GM10248 (cell line): ENCODE measurements at regions not wholly inside any gene's neighbourhood (a gene's known extent, or its start where the extent isn't known, plus 50 kb on each side); places are given as distances from the start of the nearest gene placed in this dataset.
"Not testable (repeated sequence)": the region's sequence is repeated elsewhere in the genome, so short reads cannot be mapped to it uniquely, and the experiment has no call there.

Experiments
- CTCF ChIA-PET: fragments of 300-600 bp; sonication (Branson Sonifier 250); formaldehyde crosslinking; extraction: SDS; loops from one replicate; lab custom pipeline; 2021; ENCODE audit warnings: antibody characterized with exemption; lab: Yijun Ruan, JAX
- POLR2A ChIA-PET: fragments of 350-650 bp; sonication (Branson Sonifier 250); formaldehyde crosslinking; extraction: SDS; loops from one replicate; lab custom pipeline; 2020; ENCODE audit warnings: antibody characterized with exemption; lab: Yijun Ruan, JAX
- DNase-seq: peaks from one replicate; pipeline ENCODE4 v3.0.0; 2012; ENCODE audit errors: extremely low spot score
- TF ChIP-seq, protein P1 (sequence below): IDR thresholded peaks from 2 replicates; pipeline ENCODE4 v1.5.1; 2012; ENCODE audit warnings: mild to moderate bottlenecking, low read depth; ENCODE audit errors: extremely low read depth, missing control alignments, control extremely low read depth

GRCh38 chr14:49044981-49045380, 541.2 kb downstream of the RPS29 start:
- POLR2A ChIA-PET: no interaction called here

DNA sequence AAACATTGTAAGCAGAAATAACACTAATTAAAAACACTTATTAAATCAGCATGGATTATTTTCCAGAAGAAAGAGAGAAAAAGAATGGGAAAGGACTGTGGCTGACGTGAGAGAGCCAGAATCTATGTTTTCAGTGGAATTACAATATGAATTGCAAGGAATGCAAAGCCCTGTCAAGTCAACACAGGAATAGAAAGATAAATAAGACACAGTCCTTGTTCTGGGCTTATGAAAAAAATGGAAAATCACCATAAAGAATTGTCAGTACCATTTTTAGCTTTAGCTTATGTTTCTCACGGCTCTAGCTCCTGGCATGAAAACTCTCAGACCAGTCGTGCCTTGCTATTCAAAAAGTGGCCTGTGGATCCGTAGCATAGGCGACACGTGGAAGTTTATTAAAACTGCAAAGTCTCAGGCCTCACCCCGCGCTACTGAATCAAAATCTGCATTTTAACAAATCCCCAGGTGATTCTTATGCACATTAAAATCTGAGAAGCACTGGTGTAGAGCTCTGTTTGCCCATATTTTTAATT, 549.1 kb downstream of the RPS29 start:
- POLR2A ChIA-PET: no interaction called here
- no peak for DNase-seq
- CTCF ChIA-PET: interaction anchor here (1.0 to 1.6 kb wide), 3 partner anchors 10 to 21 kb away, joined by 3 read pairs; no protein-coding TSS in a partner anchor
- TF ChIP-seq, protein P1, sequence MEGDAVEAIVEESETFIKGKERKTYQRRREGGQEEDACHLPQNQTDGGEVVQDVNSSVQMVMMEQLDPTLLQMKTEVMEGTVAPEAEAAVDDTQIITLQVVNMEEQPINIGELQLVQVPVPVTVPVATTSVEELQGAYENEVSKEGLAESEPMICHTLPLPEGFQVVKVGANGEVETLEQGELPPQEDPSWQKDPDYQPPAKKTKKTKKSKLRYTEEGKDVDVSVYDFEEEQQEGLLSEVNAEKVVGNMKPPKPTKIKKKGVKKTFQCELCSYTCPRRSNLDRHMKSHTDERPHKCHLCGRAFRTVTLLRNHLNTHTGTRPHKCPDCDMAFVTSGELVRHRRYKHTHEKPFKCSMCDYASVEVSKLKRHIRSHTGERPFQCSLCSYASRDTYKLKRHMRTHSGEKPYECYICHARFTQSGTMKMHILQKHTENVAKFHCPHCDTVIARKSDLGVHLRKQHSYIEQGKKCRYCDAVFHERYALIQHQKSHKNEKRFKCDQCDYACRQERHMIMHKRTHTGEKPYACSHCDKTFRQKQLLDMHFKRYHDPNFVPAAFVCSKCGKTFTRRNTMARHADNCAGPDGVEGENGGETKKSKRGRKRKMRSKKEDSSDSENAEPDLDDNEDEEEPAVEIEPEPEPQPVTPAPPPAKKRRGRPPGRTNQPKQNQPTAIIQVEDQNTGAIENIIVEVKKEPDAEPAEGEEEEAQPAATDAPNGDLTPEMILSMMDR: no peak

More at GRCh38 chr14:49044981-49045380, 541.2 kb downstream of the RPS29 start:
- TF ChIP-seq, protein P1: no peak
- CTCF ChIA-PET: interaction anchor here (1.0 kb wide), 1 partner anchor 15 kb away, joined by 3 read pairs; no protein-coding TSS in a partner anchor
- DNase-seq: no peak

DNA sequence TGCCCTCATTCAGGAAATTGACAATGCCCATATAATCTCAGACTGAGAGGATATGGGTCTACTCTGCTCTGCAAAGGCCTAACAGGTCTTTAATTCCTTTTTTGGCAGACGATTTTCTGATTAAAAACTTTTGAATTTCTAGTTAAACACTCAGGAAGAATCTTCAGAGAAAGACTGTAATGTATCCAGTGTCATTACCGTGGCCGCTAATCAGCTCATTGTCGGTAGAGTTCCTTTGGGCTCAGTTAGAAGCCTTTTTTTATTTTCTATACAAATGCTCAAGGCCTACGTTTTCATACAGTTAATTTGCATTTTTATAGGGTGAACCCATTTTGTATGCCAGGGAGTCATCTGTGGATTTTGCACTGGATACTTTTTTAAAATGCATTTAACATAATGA, 549.9 kb downstream of the RPS29 start:
- ChIA-PET POLR2A (no interaction called here), CTCF (interaction anchor here (1.6 kb wide), 1 partner anchor 20 kb away, joined by 3 read pairs; no protein-coding TSS in a partner anchor)
- TF ChIP-seq, protein P1: no peak
- no peak for DNase-seq

GRCh38 chr14:49033131-49033530, 553.0 kb downstream of the RPS29 start:
- TF ChIP-seq, protein P1: no peak
- no peak for DNase-seq
- POLR2A ChIA-PET: no interaction called here
- CTCF ChIA-PET: interaction anchor here (1.6 kb wide), 1 partner anchor 13 kb away, joined by 3 read pairs; no protein-coding TSS in a partner anchor

GRCh38 chr14:49031710-49032109, 554.5 kb downstream of the RPS29 start:
- CTCF ChIA-PET: not testable (repeated sequence)

DNA sequence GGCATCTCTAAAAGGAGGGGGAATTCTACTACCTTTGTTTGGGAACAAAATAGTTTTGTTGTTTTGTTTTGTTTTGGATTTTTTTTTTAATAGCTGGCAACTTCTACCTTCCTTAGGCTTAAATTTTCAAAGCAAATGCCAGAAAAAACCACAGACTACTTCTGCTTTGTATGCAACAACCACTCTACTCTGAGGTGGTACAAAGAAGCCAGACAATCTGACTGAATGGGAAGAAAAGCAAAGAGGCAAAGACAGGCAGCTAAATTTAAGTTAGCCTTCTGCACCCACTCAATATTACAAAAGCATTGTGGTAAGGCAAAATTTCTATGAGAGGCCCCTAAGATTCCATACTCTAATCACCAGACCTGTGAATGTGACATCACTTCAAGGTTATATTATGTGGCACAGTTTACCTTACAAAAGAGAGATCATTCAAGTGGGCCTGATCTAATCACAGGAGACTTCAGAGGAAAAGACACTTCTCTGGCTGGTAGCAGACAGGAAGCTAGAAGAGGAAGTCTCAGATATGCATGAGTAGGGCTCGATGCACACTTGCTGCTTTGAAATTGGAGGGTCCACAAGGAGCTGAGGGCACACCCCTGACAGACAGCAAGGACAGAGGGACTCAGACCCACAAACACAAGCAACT, 566.6 kb downstream of the RPS29 start:
- no peak for DNase-seq
- TF ChIP-seq, protein P1: no peak
- POLR2A ChIA-PET: no interaction called here
- CTCF ChIA-PET: interaction anchor here (1.3 to 1.6 kb wide), 2 partner anchors 14 to 22 kb away, joined by 3 read pairs; no protein-coding TSS in a partner anchor

More at GRCh38 chr14:49031710-49032109, 554.5 kb downstream of the RPS29 start:
- POLR2A ChIA-PET, DNase-seq: not testable (repeated sequence)

DNA sequence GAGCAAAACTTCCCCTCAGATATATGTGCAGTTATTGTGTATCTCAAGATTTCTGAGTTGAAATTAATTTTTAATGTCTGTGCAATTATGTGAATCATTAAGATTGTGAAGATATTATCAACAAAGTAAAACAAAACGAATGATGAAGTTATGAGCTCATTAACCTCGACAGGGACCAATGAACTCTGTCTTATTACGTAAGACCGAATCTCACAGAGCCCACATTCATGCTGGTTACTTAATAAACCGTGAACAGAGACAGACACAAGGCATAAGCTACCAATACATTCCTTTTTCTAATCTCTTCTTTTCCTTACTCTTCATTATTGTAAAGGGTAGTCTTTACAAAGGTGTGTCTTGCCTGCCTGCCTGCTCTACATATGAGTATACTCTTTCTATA, 568.7 kb downstream of the RPS29 start:
- CTCF ChIA-PET: interaction anchor here (1.9 kb wide), 1 partner anchor 10 kb away, joined by 5 read pairs; no protein-coding TSS in a partner anchor
- DNase-seq: no peak
- POLR2A ChIA-PET: no interaction called here
- TF ChIP-seq, protein P1: no peak
